ENCODE measurements at regions not wholly inside any gene's neighbourhood (a gene's known extent, or its start where the extent isn't known, plus 50 kb on each side); places are given as distances from the start of the nearest gene placed in this dataset.

DNA sequence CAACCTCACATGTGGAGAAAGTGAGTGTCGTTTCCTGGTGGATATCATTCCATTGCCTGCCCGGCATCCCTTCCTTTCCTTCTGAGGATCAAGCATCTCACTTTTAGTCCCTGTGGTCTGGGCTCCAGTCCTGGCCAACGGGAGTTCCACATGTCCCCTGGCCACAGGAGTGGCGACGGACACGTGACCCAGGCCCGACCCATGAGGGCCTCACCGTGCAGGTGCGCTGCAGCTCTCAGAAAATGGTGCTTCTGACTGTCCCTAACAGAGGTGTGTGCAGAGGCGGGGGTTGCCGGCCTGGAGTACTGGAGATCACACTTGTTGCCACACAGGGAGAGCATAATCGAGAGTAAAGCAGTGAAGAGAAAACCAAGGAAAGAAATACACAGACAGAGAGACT lies 476.9 kb upstream of the FRG1 start:
- ATAC-seq (no peak), DNase-seq (ENCODE audit: low read depth in 1 of 2, low spot score in 1 of 2) (no peak), FAIRE-seq (no peak)
- no peak overlapping the region for H3K4me3 ChIP-seq
- H3K4me1 ChIP-seq, result no peaks in the 10 kb centered on the region
- no peaks in the 10 kb centered on the region; the same call in 2 of the 3 replicates for H3K9me3 ChIP-seq
- no peak overlapping the region for H3K4me2 ChIP-seq
- no peak overlapping the region for H3K27ac ChIP-seq
- ChIA-PET POLR2A (no interaction called here), CTCF (no interaction called here)
- WGBS (ENCODE audit: missing lambda C conversion rate), result 47% methylated on average over 8 of the region's 12 CpGs
- TF ChIP-seq HOXA7 (CRISPR knock-in tag; IDR thresholded peaks at IDR 0.05) (no peak), JUN (IDR thresholded peaks at IDR 0.05) (no peak), MYC (IDR thresholded peaks at IDR 0.05; ENCODE audit: borderline replicate concordance, low read length) (no peak), RAD21 (conservative IDR thresholded peaks at IDR 0.05 in 1 of 2, IDR thresholded peaks at IDR 0.05 in 1 of 2) (no peak), CBX2 (IDR thresholded peaks at IDR 0.05; ENCODE audit: borderline replicate concordance, low read depth) (no peak), EHMT2 (IDR thresholded peaks at IDR 0.05; ENCODE audit: low read depth) (no peak), ZNF302 (CRISPR knock-in tag; IDR thresholded peaks at IDR 0.05) (no peak), KDM5A (IDR thresholded peaks at IDR 0.05) (no peak), FOSB (CRISPR knock-in tag; IDR thresholded peaks at IDR 0.05) (no peak), FOXS1 (CRISPR knock-in tag; IDR thresholded peaks at IDR 0.05) (no peak), SMC3 (IDR thresholded peaks at IDR 0.05) (no peak), POLR2AphosphoS2 (conservative IDR thresholded peaks at IDR 0.05; ENCODE audit: low read length) (no peak), FOSL2 (IDR thresholded peaks at IDR 0.05) (no peak), FOSL2 (CRISPR knock-in tag; IDR thresholded peaks at IDR 0.05) (no peak), GATA3 (IDR thresholded peaks at IDR 0.05; ENCODE audit: borderline replicate concordance) (no peak), NPAS2 (CRISPR knock-in tag; IDR thresholded peaks at IDR 0.05; ENCODE audit: borderline replicate concordance) (no peak)
- TF ChIP-seq, protein P1, sequence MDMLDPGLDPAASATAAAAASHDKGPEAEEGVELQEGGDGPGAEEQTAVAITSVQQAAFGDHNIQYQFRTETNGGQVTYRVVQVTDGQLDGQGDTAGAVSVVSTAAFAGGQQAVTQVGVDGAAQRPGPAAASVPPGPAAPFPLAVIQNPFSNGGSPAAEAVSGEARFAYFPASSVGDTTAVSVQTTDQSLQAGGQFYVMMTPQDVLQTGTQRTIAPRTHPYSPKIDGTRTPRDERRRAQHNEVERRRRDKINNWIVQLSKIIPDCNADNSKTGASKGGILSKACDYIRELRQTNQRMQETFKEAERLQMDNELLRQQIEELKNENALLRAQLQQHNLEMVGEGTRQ (IDR thresholded peaks at IDR 0.05), result no peak
- TF ChIP-seq, protein P2, sequence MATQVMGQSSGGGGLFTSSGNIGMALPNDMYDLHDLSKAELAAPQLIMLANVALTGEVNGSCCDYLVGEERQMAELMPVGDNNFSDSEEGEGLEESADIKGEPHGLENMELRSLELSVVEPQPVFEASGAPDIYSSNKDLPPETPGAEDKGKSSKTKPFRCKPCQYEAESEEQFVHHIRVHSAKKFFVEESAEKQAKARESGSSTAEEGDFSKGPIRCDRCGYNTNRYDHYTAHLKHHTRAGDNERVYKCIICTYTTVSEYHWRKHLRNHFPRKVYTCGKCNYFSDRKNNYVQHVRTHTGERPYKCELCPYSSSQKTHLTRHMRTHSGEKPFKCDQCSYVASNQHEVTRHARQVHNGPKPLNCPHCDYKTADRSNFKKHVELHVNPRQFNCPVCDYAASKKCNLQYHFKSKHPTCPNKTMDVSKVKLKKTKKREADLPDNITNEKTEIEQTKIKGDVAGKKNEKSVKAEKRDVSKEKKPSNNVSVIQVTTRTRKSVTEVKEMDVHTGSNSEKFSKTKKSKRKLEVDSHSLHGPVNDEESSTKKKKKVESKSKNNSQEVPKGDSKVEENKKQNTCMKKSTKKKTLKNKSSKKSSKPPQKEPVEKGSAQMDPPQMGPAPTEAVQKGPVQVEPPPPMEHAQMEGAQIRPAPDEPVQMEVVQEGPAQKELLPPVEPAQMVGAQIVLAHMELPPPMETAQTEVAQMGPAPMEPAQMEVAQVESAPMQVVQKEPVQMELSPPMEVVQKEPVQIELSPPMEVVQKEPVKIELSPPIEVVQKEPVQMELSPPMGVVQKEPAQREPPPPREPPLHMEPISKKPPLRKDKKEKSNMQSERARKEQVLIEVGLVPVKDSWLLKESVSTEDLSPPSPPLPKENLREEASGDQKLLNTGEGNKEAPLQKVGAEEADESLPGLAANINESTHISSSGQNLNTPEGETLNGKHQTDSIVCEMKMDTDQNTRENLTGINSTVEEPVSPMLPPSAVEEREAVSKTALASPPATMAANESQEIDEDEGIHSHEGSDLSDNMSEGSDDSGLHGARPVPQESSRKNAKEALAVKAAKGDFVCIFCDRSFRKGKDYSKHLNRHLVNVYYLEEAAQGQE (IDR thresholded peaks at IDR 0.05), result no peak

DNA sequence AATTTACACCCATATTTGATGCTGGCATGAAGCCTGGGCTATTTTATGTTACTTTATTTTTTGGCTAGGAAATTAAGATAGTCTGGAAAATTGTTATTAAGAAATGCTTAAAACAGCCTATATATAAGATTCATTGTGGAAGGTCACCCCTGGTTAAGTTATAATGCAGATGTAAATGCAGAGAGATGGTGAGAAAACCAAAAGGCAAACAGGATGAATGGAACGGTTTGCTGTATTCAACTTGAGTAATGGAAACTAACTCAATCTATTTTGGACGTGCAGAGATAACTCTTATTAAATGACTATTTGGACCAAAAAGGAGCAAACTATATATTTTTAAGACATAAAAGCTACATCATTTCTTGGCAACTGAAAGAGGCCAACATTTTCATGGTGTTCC lies 446.3 kb upstream of the FRG1 start:
- TF ChIP-seq, protein P3, sequence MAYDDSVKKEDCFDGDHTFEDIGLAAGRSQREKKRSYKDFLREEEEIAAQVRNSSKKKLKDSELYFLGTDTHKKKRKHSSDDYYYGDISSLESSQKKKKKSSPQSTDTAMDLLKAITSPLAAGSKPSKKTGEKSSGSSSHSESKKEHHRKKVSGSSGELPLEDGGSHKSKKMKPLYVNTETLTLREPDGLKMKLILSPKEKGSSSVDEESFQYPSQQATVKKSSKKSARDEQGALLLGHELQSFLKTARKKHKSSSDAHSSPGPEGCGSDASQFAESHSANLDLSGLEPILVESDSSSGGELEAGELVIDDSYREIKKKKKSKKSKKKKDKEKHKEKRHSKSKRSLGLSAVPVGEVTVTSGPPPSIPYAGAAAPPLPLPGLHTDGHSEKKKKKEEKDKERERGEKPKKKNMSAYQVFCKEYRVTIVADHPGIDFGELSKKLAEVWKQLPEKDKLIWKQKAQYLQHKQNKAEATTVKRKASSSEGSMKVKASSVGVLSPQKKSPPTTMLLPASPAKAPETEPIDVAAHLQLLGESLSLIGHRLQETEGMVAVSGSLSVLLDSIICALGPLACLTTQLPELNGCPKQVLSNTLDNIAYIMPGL (CRISPR knock-in tag; IDR thresholded peaks at IDR 0.05; ENCODE audit: borderline replicate concordance), result no peak
- TF ChIP-seq CBX8 (IDR thresholded peaks at IDR 0.05) (no peak), ZFP36 (IDR thresholded peaks at IDR 0.05; ENCODE audit: borderline replicate concordance, partially characterized antibody) (no peak), ZNF302 (CRISPR knock-in tag; IDR thresholded peaks at IDR 0.05) (no peak), EP300 (IDR thresholded peaks at IDR 0.05) (no peak), JUN (IDR thresholded peaks at IDR 0.05) (no peak), HOXB5 (CRISPR knock-in tag; IDR thresholded peaks at IDR 0.05) (no peak), NFE2L2 (conservative IDR thresholded peaks at IDR 0.05; ENCODE audit: low read length) (no peak), NPAS2 (CRISPR knock-in tag; IDR thresholded peaks at IDR 0.05; ENCODE audit: borderline replicate concordance) (no peak), RFX5 (IDR thresholded peaks at IDR 0.05) (no peak)
- TF ChIP-seq, protein P2 (IDR thresholded peaks at IDR 0.05), result no peak
- TF ChIP-seq, protein P4, sequence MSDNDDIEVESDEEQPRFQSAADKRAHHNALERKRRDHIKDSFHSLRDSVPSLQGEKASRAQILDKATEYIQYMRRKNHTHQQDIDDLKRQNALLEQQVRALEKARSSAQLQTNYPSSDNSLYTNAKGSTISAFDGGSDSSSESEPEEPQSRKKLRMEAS (IDR thresholded peaks at IDR 0.05), result no peak
- TF ChIP-seq, protein P5, sequence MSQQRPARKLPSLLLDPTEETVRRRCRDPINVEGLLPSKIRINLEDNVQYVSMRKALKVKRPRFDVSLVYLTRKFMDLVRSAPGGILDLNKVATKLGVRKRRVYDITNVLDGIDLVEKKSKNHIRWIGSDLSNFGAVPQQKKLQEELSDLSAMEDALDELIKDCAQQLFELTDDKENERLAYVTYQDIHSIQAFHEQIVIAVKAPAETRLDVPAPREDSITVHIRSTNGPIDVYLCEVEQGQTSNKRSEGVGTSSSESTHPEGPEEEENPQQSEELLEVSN (IDR thresholded peaks at IDR 0.05; ENCODE audit: borderline replicate concordance, low read depth), result no peak
- no peak overlapping the region for H3K27ac ChIP-seq

More for the DNA sequence above, 446.3 kb upstream of the FRG1 start:
- H3K4me1 ChIP-seq, result no peaks in the 10 kb centered on the region
- FAIRE-seq, result no peak
- POLR2A ChIA-PET, result no interaction called here
- no peak overlapping the region for H3K4me3 ChIP-seq
- no peak for ATAC-seq
- WGBS (ENCODE audit: missing lambda C conversion rate), result 1% methylated on average over 2 of the region's 2 CpGs
- CTCF ChIA-PET, result no interaction called here
- no peak for DNase-seq (ENCODE audit: low read depth in 1 of 2, low spot score in 1 of 2)
- no peaks in the 10 kb centered on the region for H3K9me3 ChIP-seq
- H3K4me2 ChIP-seq, result no peak overlapping the region

Data from A549 (cell line).